HepG2 (cell line): ENCODE measurements at regions not wholly inside any gene's neighbourhood (a gene's known extent, or its start where the extent isn't known, plus 50 kb on each side); places are given as distances from the start of the nearest gene placed in this dataset.

ENCODE experiments used
- ATAC-seq: fragments of 200-7000 bp; cut with Tn5 transposase; 3 replicates; pipeline ENCODE4 v1.9.1; 2020; ENCODE audit warnings: mild to moderate bottlenecking, moderate library complexity
- BruUV-seq: library from RNA; stranded (reverse); fragments of 400-500 nt; replicated peaks from 2 replicates; lab custom pipeline; 2021; lab: Mats Ljungman, UMichigan
- CTCF ChIA-PET: fragments of 300-600 bp; formaldehyde crosslinking; extraction: SDS; loops from one replicate; lab custom pipeline; 2021; ENCODE audit warnings: low total read pairs, inconsistent platforms, low intra/inter-chr PET ratio; lab: Yijun Ruan, JAX
- POLR2A ChIA-PET: fragments of 350-600 bp; sonication (Branson Sonifier 250); formaldehyde crosslinking; loops from one replicate; lab custom pipeline; 2020; ENCODE audit warnings: antibody characterized with exemption, inconsistent platforms; lab: Yijun Ruan, JAX
- DNase-seq: peaks from one replicate; pipeline ENCODE4 v3.0.0-alpha.2; 2015; ENCODE audit warnings: low spot score
- FAIRE-seq: peaks from 3 replicates; lab custom pipeline; 2011; peaks lifted over from hg19 to GRCh38; lab: Jason Lieb, UNC
- H2AFZ ChIP-seq: one replicate; pipeline ENCODE4 v1.6.1; 2011; ENCODE audit warnings: low read length, inconsistent platforms
- H3K27ac ChIP-seq: fragments of 300-600 bp; 3 replicates; pipeline ENCODE4 v1.8.0; 2011; ENCODE audit warnings: mixed run types, mild to moderate bottlenecking, mixed read lengths, low read length, inconsistent platforms; ENCODE audit not compliant: insufficient read depth; ENCODE audit errors: extremely low read length
- H3K27me3 ChIP-seq, 2 experiments: fragments of 200-600 bp in 1 of 2; 2 replicates in 1 of 2; 3 replicates in 1 of 2; pipeline versions ENCODE4 v1.6.0 to v1.8.0; 2011; ENCODE audit warnings: low read length in 2 of 2, mild to moderate bottlenecking in 2 of 2, moderate library complexity in 2 of 2, inconsistent platforms in 1 of 2; ENCODE audit not compliant: insufficient read depth in 2 of 2, control insufficient read depth in 1 of 2
- H3K36me3 ChIP-seq, 2 experiments: fragments of 200-600 bp in 1 of 2; replicated peaks in 1 of 2; 2 replicates in 1 of 2; 3 replicates in 1 of 2; pipeline versions ENCODE4 v1.5.1 to v1.8.0; 2011; ENCODE audit warnings: low read length in 2 of 2, inconsistent platforms in 1 of 2; ENCODE audit not compliant: insufficient read depth in 2 of 2, control insufficient read depth in 1 of 2
- H3K4me1 ChIP-seq: 2 replicates; pipeline ENCODE4 v1.5.1; 2012; ENCODE audit warnings: low read length, inconsistent platforms; ENCODE audit not compliant: insufficient read depth
- H3K4me2 ChIP-seq: 2 replicates; pipeline ENCODE4 v1.6.0; 2011; ENCODE audit warnings: low read depth, low read length, inconsistent platforms
- H3K4me3 ChIP-seq, 3 experiments: fragments of 200-600 bp in 1 of 3; sonication (generic), shearing (Covaris generic) in 1 of 3; replicated peaks in 1 of 3; 2 replicates each; pipeline ENCODE4 v1.5.1; 2011 to 2016; ENCODE audit warnings: low read length in 3 of 3, inconsistent platforms in 2 of 3, low read depth in 2 of 3, mild to moderate bottlenecking in 2 of 3, control low read depth in 1 of 3, mixed read lengths in 1 of 3; ENCODE audit not compliant: insufficient read depth in 1 of 3
- H3K79me2 ChIP-seq: one replicate; pipeline ENCODE4 v1.6.1; 2011; ENCODE audit warnings: low read length, inconsistent platforms; ENCODE audit not compliant: insufficient read depth
- H3K9ac ChIP-seq: 2 replicates; pipeline ENCODE4 v1.6.0; 2011; ENCODE audit warnings: mild to moderate bottlenecking, low read depth, low read length, inconsistent platforms; ENCODE audit not compliant: insufficient read depth
- H3K9me3 ChIP-seq: 2 replicates; pipeline ENCODE4 v1.5.1; 2012; ENCODE audit warnings: mild to moderate bottlenecking, low read length
- H4K20me1 ChIP-seq: 2 replicates; pipeline ENCODE4 v1.6.0; 2011; ENCODE audit warnings: inconsistent platforms, mild to moderate bottlenecking, low read length, moderate library complexity; ENCODE audit not compliant: insufficient read depth
- ATF5 ChIP-seq: sonication (generic); formaldehyde crosslinking; IDR thresholded peaks from 2 replicates; pipeline ENCODE4 v1.4.0; 2020; ENCODE audit warnings: mild to moderate bottlenecking, low read depth, missing genetic modification reagents
- HDAC2 ChIP-seq: sonication (generic); formaldehyde crosslinking; IDR thresholded peaks from 2 replicates; pipeline ENCODE4 v1.4.0; 2020; ENCODE audit warnings: missing genetic modification reagents
- SYNCRIP ChIP-seq: fragments of 200-400 bp; formaldehyde crosslinking; IDR thresholded peaks from 2 replicates; pipeline ENCODE4 v1.6.1; 2018; ENCODE audit warnings: mild to moderate bottlenecking, low read depth, low read length; ENCODE audit not compliant: insufficient read depth
- TEAD2 ChIP-seq: sonication (generic); formaldehyde crosslinking; IDR thresholded peaks from 2 replicates; pipeline ENCODE4 v1.9.0; 2021; ENCODE audit warnings: missing genetic modification reagents
- ZKSCAN1 ChIP-seq: fragments of 150-350 bp; IDR thresholded peaks from 2 replicates; pipeline ENCODE4 v1.6.1; 2014; ENCODE audit warnings: low read length
- ZNF839 ChIP-seq: sonication (generic); formaldehyde crosslinking; IDR thresholded peaks from 2 replicates; pipeline ENCODE4 v1.4.0; 2020; ENCODE audit warnings: missing genetic modification reagents, mild to moderate bottlenecking, borderline replicate concordance
- WGBS: methylation state at CpG from one replicate; pipeline ENCODE4 v1.1.6; 2017; ENCODE audit warnings: low lambda C conversion rate; 5-methylcytosine and 5-hydroxymethylcytosine counted together
- in situ Hi-C: cut with HindIII; loops from 2 replicates; pipeline ENCODE4 v1.10.0; 2017; ENCODE audit warnings: low pct_unique_long_range_greater_than_20kb; ENCODE audit not compliant: extremely low pct_ligation_motif_present
- intact Hi-C: fragments of 100-400 bp; cut with micrococcal nuclease; formaldehyde crosslinking; loops from one replicate; pipeline ENCODE4 v1.10.0; 2022; ENCODE audit not compliant: unreplicated experiment

- whole genome bisulfite sequencing, result 20% methylated on average over 5 of the region's 5 CpGs
- Histone ChIP-seq H3K4me1 (no peaks in the 10 kb centered on the region), H2AFZ (no peak overlapping the region), H3K9me3 (no peaks in the 10 kb centered on the region), H3K36me3 (no peaks in the 10 kb centered on the region), H3K79me2 (no peaks in the 10 kb centered on the region), H3K4me2 (no peak overlapping the region), H3K9ac (no peak overlapping the region), H3K27me3 (peaks cover 2 to 25% of the 10 kb centered on the region in 2 experiments; a peak in 2 of 5 replicates), H4K20me1 (no peaks in the 10 kb centered on the region), H3K4me3 (no peak overlapping the region), H3K27ac (no peak overlapping the region)
- CTCF ChIA-PET, result no interaction called here
- ATAC-seq (no peak), DNase-seq (no peak), FAIRE-seq (no peak)
- in situ Hi-C loops, result no loop called here
- TF ChIP-seq HDAC2 (CRISPR knock-in tag) (no peak), TEAD2 (CRISPR knock-in tag) (no peak), SYNCRIP (no peak), ATF5 (no peak)
- POLR2A ChIA-PET, result no interaction called here
- no TSS peak for BruUV-seq
- intact Hi-C loops, result no loop called here
Observed at GRCh38 chr6:168734523-168734922, 293.5 kb downstream of the SMOC2 start.

- Histone ChIP-seq H2AFZ (no peak overlapping the region), H3K9ac (no peak overlapping the region), H3K4me3 (no peak overlapping the region), H3K79me2 (no peaks in the 10 kb centered on the region), H3K36me3 (no peaks in the 10 kb centered on the region), H4K20me1 (no peaks in the 10 kb centered on the region), H3K27me3 (peaks cover 2 to 34% of the 10 kb centered on the region in 2 experiments; a peak in 3 of 5 replicates), H3K27ac (no peak overlapping the region), H3K4me2 (no peak overlapping the region), H3K4me1 (no peaks in the 10 kb centered on the region), H3K9me3 (no peaks in the 10 kb centered on the region)
- POLR2A ChIA-PET, result no interaction called here
- in situ Hi-C loops, result no loop called here
- BruUV-seq, result no TSS peak
- TF ChIP-seq ZNF839 (CRISPR knock-in tag), result no peak
- TF ChIP-seq ZKSCAN1, result peak; percentile 71
- FAIRE-seq (no peak), ATAC-seq (no peak), DNase-seq (no peak)
- CTCF ChIA-PET, result no interaction called here
- WGBS, result 47% methylated on average over 8 of the region's 8 CpGs
- intact Hi-C loops, result no loop called here
Observed at GRCh38 chr6:168732676-168733075, 291.7 kb downstream of the SMOC2 start.
